AG09309 (cell line): ENCODE measurements at regions not wholly inside any gene's neighbourhood (a gene's known extent, or its start where the extent isn't known, plus 50 kb on each side); places are given as distances from the start of the nearest gene placed in this dataset.

Experiments used
- DNase-seq: peaks from one replicate; pipeline ENCODE4 v3.0.0-alpha.2; 2010; ENCODE audit warnings: low read depth
- H3K4me3 ChIP-seq: 2 replicates; pipeline ENCODE4 v1.5.1; 2011; ENCODE audit warnings: mild to moderate bottlenecking, low read depth, low read length, moderate library complexity; ENCODE audit not compliant: control insufficient read depth
- TF ChIP-seq, protein P1 (sequence below): IDR thresholded peaks from 2 replicates; pipeline ENCODE4 v1.5.1; 2011; ENCODE audit warnings: mild to moderate bottlenecking, low read depth, low read length, inconsistent platforms; ENCODE audit not compliant: insufficient read depth, control insufficient read depth; ENCODE audit errors: missing control alignments

DNA sequence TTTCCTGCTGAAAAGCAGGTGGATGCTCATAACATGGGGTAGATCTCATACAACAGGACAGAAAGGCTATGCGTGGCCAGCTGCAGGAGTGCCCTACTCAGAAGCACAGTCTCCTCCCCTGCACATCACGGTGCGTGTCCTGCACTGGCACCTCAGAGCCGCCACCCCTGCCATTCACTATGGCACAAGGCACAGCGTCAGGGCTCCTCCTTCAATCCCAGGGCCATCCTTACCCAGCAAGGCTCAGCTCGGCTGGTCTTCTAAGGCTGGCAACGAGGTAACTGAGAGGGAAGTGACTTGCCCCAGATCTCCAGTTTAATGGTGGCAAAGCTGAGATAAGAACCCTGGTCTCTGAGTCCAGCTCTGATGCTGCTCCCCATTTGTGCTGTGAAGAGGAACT, 97.1 kb downstream of the CPN2 start:
- TF ChIP-seq, protein P1, sequence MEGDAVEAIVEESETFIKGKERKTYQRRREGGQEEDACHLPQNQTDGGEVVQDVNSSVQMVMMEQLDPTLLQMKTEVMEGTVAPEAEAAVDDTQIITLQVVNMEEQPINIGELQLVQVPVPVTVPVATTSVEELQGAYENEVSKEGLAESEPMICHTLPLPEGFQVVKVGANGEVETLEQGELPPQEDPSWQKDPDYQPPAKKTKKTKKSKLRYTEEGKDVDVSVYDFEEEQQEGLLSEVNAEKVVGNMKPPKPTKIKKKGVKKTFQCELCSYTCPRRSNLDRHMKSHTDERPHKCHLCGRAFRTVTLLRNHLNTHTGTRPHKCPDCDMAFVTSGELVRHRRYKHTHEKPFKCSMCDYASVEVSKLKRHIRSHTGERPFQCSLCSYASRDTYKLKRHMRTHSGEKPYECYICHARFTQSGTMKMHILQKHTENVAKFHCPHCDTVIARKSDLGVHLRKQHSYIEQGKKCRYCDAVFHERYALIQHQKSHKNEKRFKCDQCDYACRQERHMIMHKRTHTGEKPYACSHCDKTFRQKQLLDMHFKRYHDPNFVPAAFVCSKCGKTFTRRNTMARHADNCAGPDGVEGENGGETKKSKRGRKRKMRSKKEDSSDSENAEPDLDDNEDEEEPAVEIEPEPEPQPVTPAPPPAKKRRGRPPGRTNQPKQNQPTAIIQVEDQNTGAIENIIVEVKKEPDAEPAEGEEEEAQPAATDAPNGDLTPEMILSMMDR: no peak
- H3K4me3 ChIP-seq: no peak overlapping the region
- no peak for DNase-seq

DNA sequence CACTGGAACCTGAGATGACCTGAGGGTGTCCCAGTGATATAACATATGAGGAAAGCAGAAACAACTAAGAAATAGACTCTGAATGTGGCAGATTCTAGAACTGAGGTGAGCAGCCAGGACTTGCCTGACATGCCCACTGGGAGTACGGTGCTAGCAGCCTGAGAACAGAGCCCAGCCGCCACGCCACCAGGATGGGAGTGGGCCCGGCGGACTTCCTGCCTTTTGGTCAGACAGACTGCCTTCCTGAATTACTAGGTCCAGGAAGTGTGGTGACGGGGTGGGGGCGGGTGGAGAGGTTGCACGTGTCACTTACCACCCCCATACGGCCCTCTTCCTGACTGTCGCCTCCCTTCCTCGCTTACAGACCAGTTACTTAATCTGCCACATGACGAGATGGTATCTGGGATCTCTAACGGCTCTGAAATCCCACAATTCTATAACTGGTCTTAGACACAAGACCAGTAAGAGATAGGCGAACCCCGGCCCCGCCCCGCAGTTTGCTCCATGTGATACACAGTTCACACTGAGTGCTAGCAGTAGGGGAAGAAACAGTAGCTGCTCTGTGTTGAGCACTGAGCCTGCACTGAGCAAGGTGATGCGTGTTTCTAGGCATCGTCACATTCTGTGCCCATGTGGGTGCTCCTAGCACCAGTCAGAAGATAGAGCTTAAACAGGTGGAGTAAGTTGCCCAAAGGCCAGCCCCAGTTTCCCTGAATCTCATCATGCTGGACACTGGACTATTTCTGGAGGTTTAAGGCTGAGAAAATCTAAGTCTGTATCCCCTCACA, 95.7 kb downstream of the CPN2 start:
- H3K4me3 ChIP-seq: no peak overlapping the region
- TF ChIP-seq, protein P1: no peak
- no peak for DNase-seq

DNA sequence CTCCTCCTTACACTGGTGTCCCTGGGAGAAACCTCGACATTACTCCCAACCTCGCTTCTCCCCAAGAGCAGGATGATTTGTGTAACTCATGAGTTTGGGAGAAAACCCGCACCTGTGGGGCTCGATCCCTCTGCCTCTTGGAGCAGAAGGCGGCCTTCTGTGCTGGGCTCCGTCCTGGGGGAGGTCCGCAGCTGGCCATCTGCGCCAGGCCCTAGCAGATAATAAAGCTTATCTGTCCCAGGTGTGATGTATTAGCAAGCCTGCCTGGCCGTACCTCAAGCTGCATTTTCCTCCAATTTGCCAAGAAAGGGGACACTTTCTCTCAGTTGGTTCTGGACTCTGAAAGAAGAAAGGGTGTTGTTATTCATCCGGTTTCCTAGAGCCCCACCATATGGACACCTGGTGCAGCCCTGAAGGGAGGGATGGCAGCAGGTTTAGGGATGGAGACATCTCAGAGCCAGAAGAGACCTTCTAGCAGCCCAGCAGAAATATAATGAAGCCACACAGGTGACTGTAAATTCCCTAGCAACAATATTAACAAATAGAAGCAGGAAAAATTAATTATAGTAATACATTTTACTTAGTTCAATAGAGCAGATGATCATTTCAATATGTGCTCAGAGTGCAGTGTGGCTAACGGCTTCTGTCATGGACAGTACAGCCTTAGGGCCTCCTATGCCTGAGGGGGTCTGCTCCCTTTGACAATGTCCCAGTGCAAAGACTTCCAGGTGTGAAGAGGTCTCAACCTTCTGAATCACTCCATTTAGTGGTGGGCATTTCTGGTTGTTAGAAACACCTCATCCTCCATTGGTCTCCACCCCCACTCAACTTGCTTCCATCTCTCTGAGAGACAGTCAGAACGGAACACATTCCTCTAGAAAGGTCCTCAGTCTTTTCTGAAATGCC, 94.8 kb downstream of the CPN2 start:
- no peak overlapping the region for H3K4me3 ChIP-seq
- TF ChIP-seq, protein P1: no peak
- DNase-seq: no peak

DNA sequence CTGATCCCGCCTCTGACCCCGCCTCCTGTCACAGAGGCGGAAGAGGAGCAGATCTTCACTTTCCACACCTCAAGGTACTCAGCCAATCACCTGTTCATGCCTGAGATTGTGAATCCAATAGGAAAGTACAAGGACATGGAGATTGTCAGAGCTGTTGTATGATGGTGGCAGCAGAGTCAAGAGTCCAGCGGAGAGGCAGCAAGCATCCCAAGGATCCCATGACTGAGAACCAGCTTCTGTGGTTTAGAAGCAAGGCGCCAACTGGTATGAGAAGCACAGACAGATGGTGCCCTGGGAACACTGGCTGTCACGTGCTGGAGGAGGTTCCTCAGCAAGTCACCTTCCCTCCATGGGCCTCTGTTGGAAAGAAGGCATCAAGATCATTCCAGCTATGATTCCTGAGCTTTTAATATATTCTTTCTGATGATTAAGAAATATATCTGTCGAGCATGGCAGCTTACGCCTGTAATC, 93.9 kb downstream of the CPN2 start:
- DNase-seq: no peak
- TF ChIP-seq, protein P1: no peak
- H3K4me3 ChIP-seq: no peak overlapping the region

DNA sequence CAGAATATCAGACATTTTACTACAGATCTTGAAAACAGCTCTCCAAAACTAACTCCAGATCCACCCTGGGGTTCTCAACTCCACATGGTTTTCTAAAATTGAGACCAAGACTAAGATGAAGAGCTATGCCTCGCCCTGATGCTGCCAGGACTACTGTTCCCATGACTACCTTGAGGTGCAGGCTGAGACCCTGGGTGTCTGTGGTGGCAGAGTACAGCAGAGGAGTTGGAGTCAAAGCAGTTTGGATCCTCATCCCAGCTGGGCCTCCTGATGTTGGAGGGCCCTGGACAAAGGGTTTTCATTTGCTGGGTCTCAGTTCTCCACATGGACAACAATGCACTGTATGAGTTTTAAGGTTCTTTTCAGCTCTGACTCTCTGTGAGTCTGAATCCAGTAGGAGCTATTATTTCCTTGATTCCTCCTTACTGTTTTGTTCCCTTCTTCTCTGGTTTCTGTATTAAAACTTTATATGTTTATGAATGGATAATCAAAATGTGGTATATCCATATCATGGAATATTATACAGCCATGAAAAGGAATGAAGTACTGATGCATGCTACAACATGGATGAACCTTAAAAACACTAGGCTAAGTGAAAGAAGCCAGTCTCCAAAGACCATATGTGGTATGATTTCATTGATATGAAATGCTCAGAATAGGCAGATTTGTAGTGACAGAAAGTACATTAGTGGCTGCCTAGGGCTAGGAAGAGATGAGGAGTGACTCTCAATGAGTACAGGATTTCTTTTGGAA, 93.0 kb downstream of the CPN2 start:
- H3K4me3 ChIP-seq: no peak overlapping the region
- DNase-seq: no peak
- TF ChIP-seq, protein P1: no peak

DNA sequence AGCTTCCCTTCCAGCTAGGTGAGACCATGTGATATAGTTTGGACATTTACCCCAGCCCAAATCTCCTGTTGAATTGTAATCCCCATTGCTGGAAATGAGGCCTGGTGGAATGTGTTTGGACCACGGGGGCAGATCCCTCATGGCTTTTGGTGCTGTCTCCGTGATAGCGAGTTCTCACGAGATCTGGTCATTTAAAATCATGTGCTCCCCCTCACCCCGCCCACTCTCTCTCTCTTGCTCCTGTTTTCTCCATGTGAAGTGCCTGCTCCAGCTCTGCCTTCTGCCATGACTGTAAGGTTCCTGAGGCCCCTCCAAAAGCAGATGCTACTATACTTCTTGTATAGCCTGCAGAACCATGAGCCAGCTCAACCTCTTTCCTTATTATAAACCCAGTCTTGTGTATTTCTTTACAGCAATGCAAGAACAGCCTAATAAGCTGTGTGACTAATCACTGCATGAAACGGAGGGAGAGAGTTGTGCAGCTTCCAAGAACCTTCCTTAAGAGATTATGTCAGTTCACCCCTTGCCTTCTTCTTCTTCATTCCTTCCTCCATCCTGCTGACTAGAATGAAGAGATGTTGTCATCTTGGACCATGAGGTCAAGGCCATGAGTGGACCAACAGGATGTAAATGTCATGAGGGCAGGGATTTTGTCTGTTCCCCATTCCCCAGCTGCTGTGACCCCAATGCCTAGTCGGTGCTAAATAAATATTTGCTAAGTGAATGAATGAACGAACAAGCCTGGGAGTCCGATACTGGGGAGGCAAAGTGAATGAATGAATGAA, 91.0 kb downstream of the CPN2 start:
- H3K4me3 ChIP-seq: no peak overlapping the region
- peak; percentile 11 for DNase-seq
- TF ChIP-seq, protein P1: no peak
